Transverse colon (tissue), 4 donors: ENCODE measurements at regions not wholly inside any gene's neighbourhood (a gene's known extent, or its start where the extent isn't known, plus 50 kb on each side); places are given as distances from the start of the nearest gene placed in this dataset.

Source experiments
- EP300 ChIP-seq: sonication (generic); formaldehyde crosslinking; IDR thresholded peaks from one replicate; pipeline ENCODE4 v1.6.1; 2017; ENCODE audit warnings: antibody characterized with exemption, low read depth
- POLR2A ChIP-seq: fragments of 450-650 bp; IDR thresholded peaks from one replicate; pipeline ENCODE4 v1.6.1; 2016; ENCODE audit warnings: antibody characterized with exemption, mild to moderate bottlenecking, moderate library complexity
- POLR2AphosphoS5 ChIP-seq, 3 donors: sonication (generic); formaldehyde crosslinking; IDR thresholded peaks; one replicate each; pipeline ENCODE4 v1.6.1; 2016; ENCODE audit warnings: antibody characterized with exemption in 3 of 3
- TF ChIP-seq, protein P1 (sequence below), 5 experiments: fragments of 200-600 bp in 3 of 5; fragments of 450-650 bp in 2 of 5; sonication (generic) in 3 of 5; IDR thresholded peaks; 1 replicate in 2 of 5; 2 replicates in 3 of 5; pipeline ENCODE4 v1.5.1; 2016 to 2017; ENCODE audit warnings: antibody characterized with exemption in 5 of 5, inconsistent platforms in 3 of 5, mild to moderate bottlenecking in 2 of 5, moderate library complexity in 1 of 5

DNA sequence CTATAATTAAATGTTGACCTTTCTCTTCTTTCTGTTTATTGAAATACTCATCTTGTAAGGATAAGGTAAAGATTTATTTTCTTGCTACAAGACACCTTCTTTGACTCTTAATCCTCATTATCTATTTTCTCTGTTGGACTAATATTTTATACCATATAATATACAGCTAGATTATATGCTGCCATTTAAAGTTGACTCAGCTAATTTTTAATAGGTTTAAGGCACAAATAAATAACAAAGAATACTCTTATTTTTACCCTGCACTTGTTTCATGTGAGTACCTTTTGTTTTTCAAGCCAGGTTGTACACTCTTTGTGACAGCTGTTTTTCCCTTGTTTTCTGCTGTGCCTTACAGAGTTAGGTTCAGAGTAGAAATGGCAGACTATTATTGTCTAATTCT lies 83.9 kb upstream of the ASCC3 start:
- TF ChIP-seq POLR2A: no peak
- TF ChIP-seq POLR2AphosphoS5 (IDR thresholded peaks at IDR 0.05): no peak
- TF ChIP-seq, protein P1, sequence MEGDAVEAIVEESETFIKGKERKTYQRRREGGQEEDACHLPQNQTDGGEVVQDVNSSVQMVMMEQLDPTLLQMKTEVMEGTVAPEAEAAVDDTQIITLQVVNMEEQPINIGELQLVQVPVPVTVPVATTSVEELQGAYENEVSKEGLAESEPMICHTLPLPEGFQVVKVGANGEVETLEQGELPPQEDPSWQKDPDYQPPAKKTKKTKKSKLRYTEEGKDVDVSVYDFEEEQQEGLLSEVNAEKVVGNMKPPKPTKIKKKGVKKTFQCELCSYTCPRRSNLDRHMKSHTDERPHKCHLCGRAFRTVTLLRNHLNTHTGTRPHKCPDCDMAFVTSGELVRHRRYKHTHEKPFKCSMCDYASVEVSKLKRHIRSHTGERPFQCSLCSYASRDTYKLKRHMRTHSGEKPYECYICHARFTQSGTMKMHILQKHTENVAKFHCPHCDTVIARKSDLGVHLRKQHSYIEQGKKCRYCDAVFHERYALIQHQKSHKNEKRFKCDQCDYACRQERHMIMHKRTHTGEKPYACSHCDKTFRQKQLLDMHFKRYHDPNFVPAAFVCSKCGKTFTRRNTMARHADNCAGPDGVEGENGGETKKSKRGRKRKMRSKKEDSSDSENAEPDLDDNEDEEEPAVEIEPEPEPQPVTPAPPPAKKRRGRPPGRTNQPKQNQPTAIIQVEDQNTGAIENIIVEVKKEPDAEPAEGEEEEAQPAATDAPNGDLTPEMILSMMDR (IDR thresholded peaks at IDR 0.05): no peak
- TF ChIP-seq EP300: no peak
